GM13977 (cell line): ENCODE measurements at regions not wholly inside any gene's neighbourhood (a gene's known extent, or its start where the extent isn't known, plus 50 kb on each side); places are given as distances from the start of the nearest gene placed in this dataset.

Experiments
- DNase-seq: peaks from one replicate; pipeline ENCODE4 v3.0.0; 2012; ENCODE audit warnings: low spot score
- CTCF ChIP-seq: IDR thresholded peaks from 2 replicates; pipeline ENCODE4 v1.5.1; 2012; ENCODE audit warnings: mild to moderate bottlenecking, control low read depth; ENCODE audit not compliant: insufficient read depth; ENCODE audit errors: extremely low read depth, missing control alignments
- in situ Hi-C: fragments of 300-500 bp; cut with MboI; formaldehyde crosslinking; loops from one replicate; pipeline ENCODE4 v1.12.0; 2022; ENCODE audit warnings: low sequenced_read_pairs, low pct_unique_long_range_greater_than_20kb, mixed read lengths, inconsistent platforms; ENCODE audit not compliant: unreplicated experiment

DNA sequence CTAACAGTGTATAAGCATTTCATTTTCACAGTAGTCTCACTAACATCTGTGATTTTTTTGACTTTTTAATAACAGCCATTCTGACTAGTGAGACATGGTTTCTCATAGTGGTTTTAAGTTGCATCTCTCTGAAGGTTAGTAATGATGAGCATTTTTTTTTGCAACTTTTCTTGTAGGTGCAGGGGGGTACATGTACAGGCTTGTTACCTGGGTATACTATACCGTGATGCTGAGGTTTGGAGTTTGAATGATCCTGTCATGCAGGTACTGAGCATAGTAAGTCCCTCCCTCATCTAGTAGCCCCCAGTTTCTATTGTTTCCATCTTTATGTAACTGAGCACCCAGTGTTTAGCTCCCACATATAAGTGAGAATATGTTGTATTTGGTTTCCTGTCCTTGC is 444.6 kb upstream of the DAB2 start:
- in situ Hi-C loops, result no loop called here
- no peak for DNase-seq
- no peak for TF ChIP-seq CTCF

- TF ChIP-seq CTCF, result no peak
- DNase-seq, result no peak
- in situ Hi-C loops, result no loop called here
Observed at GRCh38 chr5:39867923-39868322, 443.1 kb upstream of the DAB2 start.

GRCh38 chr5:39863926-39864552 is 439.3 kb upstream of the DAB2 start:
- in situ Hi-C loops, result no loop called here
- no peak for DNase-seq
- TF ChIP-seq CTCF, result no peak

DNA sequence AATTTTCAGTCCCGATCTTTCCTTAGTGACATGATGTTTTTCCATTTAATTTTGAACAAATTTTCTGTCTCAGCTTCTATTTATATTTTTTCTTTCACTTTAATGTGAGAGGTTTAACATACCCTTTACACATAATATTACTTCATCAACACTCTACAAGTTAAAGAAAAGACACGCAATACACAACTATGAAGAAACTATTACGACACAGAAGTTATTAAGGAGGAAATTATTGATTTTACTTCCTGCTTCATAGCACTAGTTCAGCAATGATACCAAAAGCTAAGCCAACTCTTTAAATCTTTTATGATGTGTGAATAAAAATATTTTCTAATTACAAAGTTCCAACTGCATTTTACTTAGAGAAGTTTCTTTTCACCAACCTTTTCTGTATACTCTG is 432.3 kb upstream of the DAB2 start:
- in situ Hi-C loops, result no loop called here
- no peak for TF ChIP-seq CTCF
- DNase-seq, result no peak

GRCh38 chr5:39854771-39855410 is 430.1 kb upstream of the DAB2 start:
- no peak for TF ChIP-seq CTCF
- no peak for DNase-seq
- in situ Hi-C loops, result no loop called here

- in situ Hi-C loops, result no loop called here
- no peak for DNase-seq
- TF ChIP-seq CTCF, result no peak
Observed at GRCh38 chr5:39850291-39850690, 425.5 kb upstream of the DAB2 start.
